ENCODE measurements at regions not wholly inside any gene's neighbourhood (a gene's known extent, or its start where the extent isn't known, plus 50 kb on each side); places are given as distances from the start of the nearest gene placed in this dataset.

- H3K4me1 ChIP-seq (replicated peaks in 1 of 2) = no peaks in the 10 kb centered on the region
- no peak for DNase-seq
- H3K4me3 ChIP-seq = no peak overlapping the region
- H3K27me3 ChIP-seq = no peaks in the 10 kb centered on the region
- no peaks in the 10 kb centered on the region for H3K36me3 ChIP-seq (replicated peaks in 1 of 2)
- intact Hi-C loops (cut with DNase I) = no loop called here
- H3K9me3 ChIP-seq (replicated peaks in 1 of 3) = no peaks in the 10 kb centered on the region
- no peak overlapping the region for H3K27ac ChIP-seq
- WGBS, 4 donors = 64 to 79% (median 70%) methylated on average over 2 of the region's 2 CpGs
- TF ChIP-seq POLR2A (IDR thresholded peaks at IDR 0.05) (no peak), CTCF (IDR thresholded peaks at IDR 0.05) (no peak)
Observed at GRCh38 chr1:24244519-24245268, 57.6 kb upstream of the IFNLR1 start.

- WGBS, 4 donors = 77 to 86% (median 77%) methylated on average over 8 of the region's 8 CpGs
- Histone ChIP-seq H3K9me3 (replicated peaks in 1 of 3) (no peaks in the 10 kb centered on the region), H3K36me3 (replicated peaks in 1 of 2) (no peaks in the 10 kb centered on the region), H3K4me3 (no peak overlapping the region), H3K27me3 (peaks cover 4% of the 10 kb centered on the region), H3K27ac (no peak overlapping the region), H3K4me1 (replicated peaks in 1 of 2) (no peaks in the 10 kb centered on the region)
- DNase-seq = no peak
- intact Hi-C loops (cut with DNase I) = no loop called here
- no peak for TF ChIP-seq CTCF (IDR thresholded peaks at IDR 0.05)
- no peak for TF ChIP-seq POLR2A (IDR thresholded peaks at IDR 0.05)
Observed at GRCh38 chr1:24237750-24238395, 50.8 kb upstream of the IFNLR1 start.

- no peak for TF ChIP-seq POLR2A (IDR thresholded peaks at IDR 0.05)
- TF ChIP-seq CTCF (IDR thresholded peaks at IDR 0.05) = no peak
- Histone ChIP-seq H3K9me3 (replicated peaks in 1 of 3) (no peaks in the 10 kb centered on the region), H3K36me3 (replicated peaks in 1 of 2) (no peaks in the 10 kb centered on the region), H3K27me3 (peaks cover 4% of the 10 kb centered on the region), H3K27ac (no peak overlapping the region), H3K4me3 (no peak overlapping the region), H3K4me1 (replicated peaks in 1 of 2) (no peaks in the 10 kb centered on the region)
- 54 to 82% (median 56%) methylated on average over 5 to 7 of the region's 7 CpGs for WGBS, 4 donors
- intact Hi-C loops (cut with DNase I) = no loop called here
- peak in 5 of 7 donors; percentile 16 to 52 (median 25) for DNase-seq
Observed at GRCh38 chr1:24236789-24237371, 49.8 kb upstream of the IFNLR1 start.
